H1 (cell line): ENCODE measurements at regions not wholly inside any gene's neighbourhood (a gene's known extent, or its start where the extent isn't known, plus 50 kb on each side); places are given as distances from the start of the nearest gene placed in this dataset.

Experiments used
- CEBPB ChIP-seq: IDR thresholded peaks from 2 replicates; pipeline ENCODE4 v1.6.1; 2012; ENCODE audit warnings: low read depth, low read length
- CHD2 ChIP-seq: IDR thresholded peaks from 2 replicates; pipeline ENCODE4 v1.6.1; 2012; ENCODE audit warnings: low read length, improper control_type of control experiment
- EGR1 ChIP-seq: IDR thresholded peaks from 2 replicates; pipeline ENCODE4 v1.6.1; 2011; ENCODE audit warnings: low read depth, low read length, borderline replicate concordance
- JUND ChIP-seq: IDR thresholded peaks from 2 replicates; pipeline ENCODE4 v1.6.1; 2011; ENCODE audit warnings: mild to moderate bottlenecking, improper control_type of control experiment, low read length
- POU5F1 ChIP-seq: IDR thresholded peaks from 2 replicates; pipeline ENCODE4 v1.6.1; 2011; ENCODE audit warnings: low read depth, mild to moderate bottlenecking, low read length, moderate library complexity
- TAF1 ChIP-seq: IDR thresholded peaks from 2 replicates; pipeline ENCODE4 v1.6.1; 2011; ENCODE audit warnings: mild to moderate bottlenecking, low read depth, low read length
- TBP ChIP-seq: IDR thresholded peaks from 2 replicates; pipeline ENCODE4 v1.6.1; 2011; ENCODE audit warnings: low read depth, low read length, improper control_type of control experiment
- TF ChIP-seq, protein P1 (sequence below): fragments of 300-600 bp; sonication (generic); IDR thresholded peaks from 2 replicates; pipeline ENCODE4 v1.7.1; 2012; ENCODE audit warnings: low read length, moderate library complexity, mild to moderate bottlenecking, inconsistent platforms; ENCODE audit not compliant: insufficient replicate concordance
- TF ChIP-seq, protein P2 (sequence below), 3 experiments: IDR thresholded peaks; 1 replicate in 2 of 3; 2 replicates in 1 of 3; pipeline versions ENCODE4 v1.5.1 to v1.6.1; 2011; ENCODE audit warnings: low read length in 3 of 3, mild to moderate bottlenecking in 3 of 3, inconsistent platforms in 2 of 3, low read depth in 1 of 3, moderate library complexity in 1 of 3; ENCODE audit not compliant: insufficient read depth in 1 of 3; ENCODE audit errors: control extremely low read depth in 1 of 3

DNA sequence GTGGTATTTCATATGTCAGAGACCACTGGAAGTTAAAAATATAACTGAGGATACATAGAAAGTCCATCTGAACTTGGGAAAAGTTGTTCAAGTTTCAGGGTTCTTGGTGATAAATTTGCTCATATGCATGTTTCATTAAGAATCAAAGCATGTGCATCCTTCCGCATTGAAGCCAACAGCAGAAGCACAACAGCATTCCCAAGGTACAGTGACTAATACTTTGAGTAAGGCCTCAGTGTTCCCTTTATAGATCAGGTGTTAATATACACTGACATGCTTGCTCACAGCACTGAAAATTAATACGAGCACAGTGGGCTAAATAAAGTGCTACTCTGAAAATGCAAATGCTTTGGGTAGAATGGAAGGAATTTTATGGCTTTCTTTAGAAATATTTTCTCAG is 691.1 kb downstream of the METTL15 start (continued):
- TF ChIP-seq, protein P1, sequence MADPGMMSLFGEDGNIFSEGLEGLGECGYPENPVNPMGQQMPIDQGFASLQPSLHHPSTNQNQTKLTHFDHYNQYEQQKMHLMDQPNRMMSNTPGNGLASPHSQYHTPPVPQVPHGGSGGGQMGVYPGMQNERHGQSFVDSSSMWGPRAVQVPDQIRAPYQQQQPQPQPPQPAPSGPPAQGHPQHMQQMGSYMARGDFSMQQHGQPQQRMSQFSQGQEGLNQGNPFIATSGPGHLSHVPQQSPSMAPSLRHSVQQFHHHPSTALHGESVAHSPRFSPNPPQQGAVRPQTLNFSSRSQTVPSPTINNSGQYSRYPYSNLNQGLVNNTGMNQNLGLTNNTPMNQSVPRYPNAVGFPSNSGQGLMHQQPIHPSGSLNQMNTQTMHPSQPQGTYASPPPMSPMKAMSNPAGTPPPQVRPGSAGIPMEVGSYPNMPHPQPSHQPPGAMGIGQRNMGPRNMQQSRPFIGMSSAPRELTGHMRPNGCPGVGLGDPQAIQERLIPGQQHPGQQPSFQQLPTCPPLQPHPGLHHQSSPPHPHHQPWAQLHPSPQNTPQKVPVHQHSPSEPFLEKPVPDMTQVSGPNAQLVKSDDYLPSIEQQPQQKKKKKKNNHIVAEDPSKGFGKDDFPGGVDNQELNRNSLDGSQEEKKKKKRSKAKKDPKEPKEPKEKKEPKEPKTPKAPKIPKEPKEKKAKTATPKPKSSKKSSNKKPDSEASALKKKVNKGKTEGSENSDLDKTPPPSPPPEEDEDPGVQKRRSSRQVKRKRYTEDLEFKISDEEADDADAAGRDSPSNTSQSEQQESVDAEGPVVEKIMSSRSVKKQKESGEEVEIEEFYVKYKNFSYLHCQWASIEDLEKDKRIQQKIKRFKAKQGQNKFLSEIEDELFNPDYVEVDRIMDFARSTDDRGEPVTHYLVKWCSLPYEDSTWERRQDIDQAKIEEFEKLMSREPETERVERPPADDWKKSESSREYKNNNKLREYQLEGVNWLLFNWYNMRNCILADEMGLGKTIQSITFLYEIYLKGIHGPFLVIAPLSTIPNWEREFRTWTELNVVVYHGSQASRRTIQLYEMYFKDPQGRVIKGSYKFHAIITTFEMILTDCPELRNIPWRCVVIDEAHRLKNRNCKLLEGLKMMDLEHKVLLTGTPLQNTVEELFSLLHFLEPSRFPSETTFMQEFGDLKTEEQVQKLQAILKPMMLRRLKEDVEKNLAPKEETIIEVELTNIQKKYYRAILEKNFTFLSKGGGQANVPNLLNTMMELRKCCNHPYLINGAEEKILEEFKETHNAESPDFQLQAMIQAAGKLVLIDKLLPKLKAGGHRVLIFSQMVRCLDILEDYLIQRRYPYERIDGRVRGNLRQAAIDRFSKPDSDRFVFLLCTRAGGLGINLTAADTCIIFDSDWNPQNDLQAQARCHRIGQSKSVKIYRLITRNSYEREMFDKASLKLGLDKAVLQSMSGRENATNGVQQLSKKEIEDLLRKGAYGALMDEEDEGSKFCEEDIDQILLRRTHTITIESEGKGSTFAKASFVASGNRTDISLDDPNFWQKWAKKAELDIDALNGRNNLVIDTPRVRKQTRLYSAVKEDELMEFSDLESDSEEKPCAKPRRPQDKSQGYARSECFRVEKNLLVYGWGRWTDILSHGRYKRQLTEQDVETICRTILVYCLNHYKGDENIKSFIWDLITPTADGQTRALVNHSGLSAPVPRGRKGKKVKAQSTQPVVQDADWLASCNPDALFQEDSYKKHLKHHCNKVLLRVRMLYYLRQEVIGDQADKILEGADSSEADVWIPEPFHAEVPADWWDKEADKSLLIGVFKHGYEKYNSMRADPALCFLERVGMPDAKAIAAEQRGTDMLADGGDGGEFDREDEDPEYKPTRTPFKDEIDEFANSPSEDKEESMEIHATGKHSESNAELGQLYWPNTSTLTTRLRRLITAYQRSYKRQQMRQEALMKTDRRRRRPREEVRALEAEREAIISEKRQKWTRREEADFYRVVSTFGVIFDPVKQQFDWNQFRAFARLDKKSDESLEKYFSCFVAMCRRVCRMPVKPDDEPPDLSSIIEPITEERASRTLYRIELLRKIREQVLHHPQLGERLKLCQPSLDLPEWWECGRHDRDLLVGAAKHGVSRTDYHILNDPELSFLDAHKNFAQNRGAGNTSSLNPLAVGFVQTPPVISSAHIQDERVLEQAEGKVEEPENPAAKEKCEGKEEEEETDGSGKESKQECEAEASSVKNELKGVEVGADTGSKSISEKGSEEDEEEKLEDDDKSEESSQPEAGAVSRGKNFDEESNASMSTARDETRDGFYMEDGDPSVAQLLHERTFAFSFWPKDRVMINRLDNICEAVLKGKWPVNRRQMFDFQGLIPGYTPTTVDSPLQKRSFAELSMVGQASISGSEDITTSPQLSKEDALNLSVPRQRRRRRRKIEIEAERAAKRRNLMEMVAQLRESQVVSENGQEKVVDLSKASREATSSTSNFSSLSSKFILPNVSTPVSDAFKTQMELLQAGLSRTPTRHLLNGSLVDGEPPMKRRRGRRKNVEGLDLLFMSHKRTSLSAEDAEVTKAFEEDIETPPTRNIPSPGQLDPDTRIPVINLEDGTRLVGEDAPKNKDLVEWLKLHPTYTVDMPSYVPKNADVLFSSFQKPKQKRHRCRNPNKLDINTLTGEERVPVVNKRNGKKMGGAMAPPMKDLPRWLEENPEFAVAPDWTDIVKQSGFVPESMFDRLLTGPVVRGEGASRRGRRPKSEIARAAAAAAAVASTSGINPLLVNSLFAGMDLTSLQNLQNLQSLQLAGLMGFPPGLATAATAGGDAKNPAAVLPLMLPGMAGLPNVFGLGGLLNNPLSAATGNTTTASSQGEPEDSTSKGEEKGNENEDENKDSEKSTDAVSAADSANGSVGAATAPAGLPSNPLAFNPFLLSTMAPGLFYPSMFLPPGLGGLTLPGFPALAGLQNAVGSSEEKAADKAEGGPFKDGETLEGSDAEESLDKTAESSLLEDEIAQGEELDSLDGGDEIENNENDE, result no peak
- TF ChIP-seq CHD2 (no peak), CEBPB (no peak), TAF1 (no peak), POU5F1 (no peak), JUND (no peak), TBP (no peak), EGR1 (no peak)
- TF ChIP-seq, protein P2, sequence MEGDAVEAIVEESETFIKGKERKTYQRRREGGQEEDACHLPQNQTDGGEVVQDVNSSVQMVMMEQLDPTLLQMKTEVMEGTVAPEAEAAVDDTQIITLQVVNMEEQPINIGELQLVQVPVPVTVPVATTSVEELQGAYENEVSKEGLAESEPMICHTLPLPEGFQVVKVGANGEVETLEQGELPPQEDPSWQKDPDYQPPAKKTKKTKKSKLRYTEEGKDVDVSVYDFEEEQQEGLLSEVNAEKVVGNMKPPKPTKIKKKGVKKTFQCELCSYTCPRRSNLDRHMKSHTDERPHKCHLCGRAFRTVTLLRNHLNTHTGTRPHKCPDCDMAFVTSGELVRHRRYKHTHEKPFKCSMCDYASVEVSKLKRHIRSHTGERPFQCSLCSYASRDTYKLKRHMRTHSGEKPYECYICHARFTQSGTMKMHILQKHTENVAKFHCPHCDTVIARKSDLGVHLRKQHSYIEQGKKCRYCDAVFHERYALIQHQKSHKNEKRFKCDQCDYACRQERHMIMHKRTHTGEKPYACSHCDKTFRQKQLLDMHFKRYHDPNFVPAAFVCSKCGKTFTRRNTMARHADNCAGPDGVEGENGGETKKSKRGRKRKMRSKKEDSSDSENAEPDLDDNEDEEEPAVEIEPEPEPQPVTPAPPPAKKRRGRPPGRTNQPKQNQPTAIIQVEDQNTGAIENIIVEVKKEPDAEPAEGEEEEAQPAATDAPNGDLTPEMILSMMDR (IDR thresholded peaks at IDR 0.05; ENCODE audit: control extremely low read depth in 1 of 3, insufficient read depth in 1 of 3, low read depth in 1 of 3, low read length in 3 of 3), result no peak
